Mucosa of descending colon (tissue), 3 donors: ENCODE measurements at regions not wholly inside any gene's neighbourhood (a gene's known extent, or its start where the extent isn't known, plus 50 kb on each side); places are given as distances from the start of the nearest gene placed in this dataset.

Experiments
- ATAC-seq: fragments of 200-7000 bp; cut with Tn5 transposase; one replicate; pipeline ENCODE4 v1.9.1; 2020; ENCODE audit warnings: mild to moderate bottlenecking, moderate library complexity
- DNase-seq, 3 donors: peaks; one replicate each; pipeline ENCODE4 v3.0.0-alpha.2; 2020
- H3K36me3 ChIP-seq: fragments of 200-600 bp; one replicate; pipeline ENCODE4 v1.8.0; 2021; ENCODE audit warnings: low read depth, mild to moderate bottlenecking
- H3K4me1 ChIP-seq: fragments of 200-600 bp; one replicate; pipeline ENCODE4 v1.8.0; 2021; ENCODE audit warnings: low read depth, mild to moderate bottlenecking
- H3K4me3 ChIP-seq: fragments of 200-600 bp; one replicate; pipeline ENCODE4 v1.8.0; 2021; ENCODE audit warnings: mild to moderate bottlenecking
- H3K9me3 ChIP-seq: fragments of 200-600 bp; one replicate; pipeline ENCODE4 v1.8.0; 2021; ENCODE audit warnings: mild to moderate bottlenecking
- CTCF ChIP-seq: fragments of 200-600 bp; IDR thresholded peaks from one replicate; pipeline ENCODE4 v1.8.0; 2022; ENCODE audit warnings: antibody characterized with exemption, mild to moderate bottlenecking
- intact Hi-C, 2 donors: fragments of 100-400 bp; cut with DNase I in 1 of 2; cut with micrococcal nuclease in 1 of 2; formaldehyde crosslinking; loops; one replicate each; pipeline versions ENCODE4 v1.11.0 to v1.11.1; 2022; cut with DNase I, micrococcal nuclease
- donor health status: DM: no; HTN: no; CAD: no; lungs with moderate emphysema.
- donor health status: DM: no; HTN: no; CAD: no.
- donor health status: DM: no; HTN: yes; CAD: no.

- DNase-seq (no peak), ATAC-seq (no peak)
- no peaks in the 10 kb centered on the region for H3K9me3 ChIP-seq
- TF ChIP-seq CTCF, result no peak
- no peaks in the 10 kb centered on the region for H3K36me3 ChIP-seq
- H3K4me1 ChIP-seq, result no peaks in the 10 kb centered on the region
- intact Hi-C loops, result no loop called here
- H3K4me3 ChIP-seq, result no peak overlapping the region
Measured at GRCh38 chr2:198825534-198825933, 632.2 kb downstream of the SATB2 start.

GRCh38 chr2:198817536-198817935 is 640.2 kb downstream of the SATB2 start:
- Histone ChIP-seq H3K4me1 (peaks cover 8% of the 10 kb centered on the region), H3K36me3 (no peaks in the 10 kb centered on the region), H3K9me3 (no peaks in the 10 kb centered on the region), H3K4me3 (no peak overlapping the region)
- intact Hi-C loops, result no loop called here
- ATAC-seq (no peak), DNase-seq (no peak)
- TF ChIP-seq CTCF, result no peak

- H3K4me1 ChIP-seq, result peaks cover 8% of the 10 kb centered on the region
- peak in 1 of 3 donors; percentile 45 for DNase-seq
- H3K9me3 ChIP-seq, result no peaks in the 10 kb centered on the region
- intact Hi-C loops, result no loop called here
- peak; percentile 92 for ATAC-seq
- H3K36me3 ChIP-seq, result no peaks in the 10 kb centered on the region
- TF ChIP-seq CTCF, result no peak
- no peak overlapping the region for H3K4me3 ChIP-seq
Measured at GRCh38 chr2:198815626-198816025, 642.1 kb downstream of the SATB2 start.

- intact Hi-C loops, result no loop called here
- Histone ChIP-seq H3K4me1 (no peaks in the 10 kb centered on the region), H3K4me3 (no peak overlapping the region), H3K9me3 (no peaks in the 10 kb centered on the region), H3K36me3 (no peaks in the 10 kb centered on the region)
- ATAC-seq, result peak; percentile 62
- TF ChIP-seq CTCF, result no peak
- DNase-seq, result no peak
Measured at GRCh38 chr2:198811198-198811597, 646.5 kb downstream of the SATB2 start.

GRCh38 chr2:198809976-198810375 is 647.8 kb downstream of the SATB2 start:
- no peak for DNase-seq
- ATAC-seq, result no peak
- no peak for TF ChIP-seq CTCF
- intact Hi-C loops, result no loop called here
- no peaks in the 10 kb centered on the region for H3K36me3 ChIP-seq
- H3K9me3 ChIP-seq, result no peaks in the 10 kb centered on the region
- H3K4me1 ChIP-seq, result no peaks in the 10 kb centered on the region
- H3K4me3 ChIP-seq, result no peak overlapping the region

- DNase-seq (no peak), ATAC-seq (no peak)
- H3K4me3 ChIP-seq, result no peak overlapping the region
- H3K4me1 ChIP-seq, result no peaks in the 10 kb centered on the region
- no peaks in the 10 kb centered on the region for H3K36me3 ChIP-seq
- intact Hi-C loops, result no loop called here
- no peaks in the 10 kb centered on the region for H3K9me3 ChIP-seq
- TF ChIP-seq CTCF, result no peak
Measured at GRCh38 chr2:198807131-198807530, 650.6 kb downstream of the SATB2 start.
